HG03060 (cell line): ENCODE measurements at regions not wholly inside any gene's neighbourhood (a gene's known extent, or its start where the extent isn't known, plus 50 kb on each side); places are given as distances from the start of the nearest gene placed in this dataset.

ENCODE experiments used
- ATAC-seq: cut with Tn5 transposase; IDR thresholded peaks from one replicate; pipeline ENCODE4 v1.9.1; 2021; ENCODE audit warnings: low read depth, moderate number of reproducible peaks; ENCODE audit not compliant: unreplicated experiment

- ATAC-seq = no peak
These were observed 851.3 kb downstream of the TFAP2A start for GRCh38 chr6:9563568-9563967.

DNA sequence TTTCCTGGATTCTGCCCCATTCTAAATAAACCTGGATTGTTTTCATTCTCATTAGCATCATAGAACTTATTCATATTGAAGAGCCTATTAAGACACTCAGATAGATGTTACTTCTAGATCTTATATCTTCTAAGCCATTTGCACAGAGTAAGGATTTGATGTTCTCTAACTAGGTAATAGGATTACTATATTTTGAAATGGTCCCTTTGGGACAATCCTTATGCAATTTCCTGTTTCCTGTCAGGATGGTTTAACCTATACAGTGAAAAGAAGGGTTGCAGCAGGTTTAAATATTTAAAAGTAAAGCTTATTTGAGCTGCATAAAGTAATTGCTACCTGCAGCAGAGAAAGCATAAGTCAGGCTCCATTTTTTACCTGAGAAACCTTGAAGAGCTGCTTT lies 860.1 kb downstream of the TFAP2A start:
- no peak for ATAC-seq

DNA sequence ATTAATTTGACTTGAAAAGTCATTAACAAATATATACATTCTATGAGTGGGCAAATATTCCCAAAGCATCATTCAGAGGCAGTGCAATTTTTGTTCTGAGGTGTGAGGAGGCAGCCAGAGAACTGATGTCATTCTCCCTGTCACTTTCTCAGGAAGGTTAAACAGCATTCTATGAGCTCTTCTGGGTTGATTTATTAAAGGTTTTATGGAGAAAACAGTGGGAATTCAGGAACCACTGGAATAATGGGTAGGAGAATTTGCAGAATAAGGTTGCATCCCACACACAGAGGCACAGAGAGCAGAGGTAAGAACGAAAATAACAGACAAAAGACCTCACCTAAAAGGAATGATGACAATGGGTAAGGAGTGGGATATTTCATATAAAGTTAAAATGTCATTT lies 860.6 kb downstream of the TFAP2A start:
- ATAC-seq = no peak

DNA sequence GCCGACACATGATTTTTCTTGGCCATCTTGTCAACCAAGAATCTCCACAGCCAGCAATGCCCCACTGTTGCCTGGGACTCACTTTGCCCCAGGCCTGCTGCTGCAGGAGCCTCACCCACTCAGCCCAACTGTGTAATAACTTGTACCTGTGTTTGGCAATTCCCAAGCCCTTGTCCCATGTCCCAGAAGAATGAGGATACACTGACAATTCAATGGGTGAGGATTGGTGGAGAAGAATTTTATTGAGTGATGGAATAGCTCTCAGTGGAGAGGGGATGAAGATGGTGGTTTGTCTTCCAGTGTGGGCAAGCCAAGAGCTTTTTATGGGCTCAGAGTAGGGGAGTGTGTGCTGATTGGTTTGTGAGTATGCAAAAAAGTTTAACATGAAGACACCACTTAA lies 861.9 kb downstream of the TFAP2A start:
- ATAC-seq = no peak

DNA sequence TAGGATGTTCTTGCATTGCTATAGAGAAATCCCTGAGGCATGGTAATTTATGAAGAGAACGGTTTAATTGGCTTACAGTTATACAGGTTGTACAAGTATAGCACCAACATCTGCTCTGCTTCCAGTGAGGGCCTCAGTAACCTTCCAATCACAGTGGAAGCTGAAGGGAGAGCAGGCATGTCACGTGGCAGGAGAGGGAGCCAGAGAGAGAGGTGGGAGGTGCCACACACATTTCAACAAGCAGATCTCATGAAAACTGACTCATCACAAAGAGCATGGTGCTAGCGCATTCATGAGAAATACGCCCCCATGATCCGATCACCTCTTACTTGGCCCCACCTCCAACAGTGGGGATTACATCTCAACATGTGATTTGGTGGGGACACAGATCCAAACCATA lies 871.2 kb downstream of the TFAP2A start:
- no peak for ATAC-seq

- no peak for ATAC-seq
These were observed 874.2 kb downstream of the TFAP2A start for GRCh38 chr6:9540534-9541126.

DNA sequence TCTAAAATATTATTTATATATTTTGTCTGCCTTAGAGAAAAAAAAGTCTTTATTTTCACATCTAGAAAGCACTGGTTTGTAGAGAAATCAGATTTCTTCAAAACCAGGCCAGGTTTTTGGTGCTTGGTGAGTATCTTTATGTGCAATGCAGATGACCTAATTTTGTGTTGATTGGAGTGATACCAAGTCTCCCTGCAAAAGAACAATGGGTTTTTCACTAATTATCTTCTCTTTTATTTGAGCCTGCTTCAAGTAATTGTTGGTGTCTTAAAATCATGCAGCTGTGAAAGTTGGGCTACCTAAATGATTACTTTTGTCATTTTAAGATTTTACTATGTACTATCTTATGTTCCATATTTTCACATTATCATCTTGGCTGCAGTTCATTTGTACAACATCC lies 874.7 kb downstream of the TFAP2A start:
- no peak for ATAC-seq

- ATAC-seq = no peak
These were observed 875.6 kb downstream of the TFAP2A start for GRCh38 chr6:9539231-9539755.

GRCh38 chr6:9537381-9537780 lies 877.5 kb downstream of the TFAP2A start:
- ATAC-seq = no peak

GRCh38 chr6:9535106-9535505 lies 879.8 kb downstream of the TFAP2A start:
- no peak for ATAC-seq

DNA sequence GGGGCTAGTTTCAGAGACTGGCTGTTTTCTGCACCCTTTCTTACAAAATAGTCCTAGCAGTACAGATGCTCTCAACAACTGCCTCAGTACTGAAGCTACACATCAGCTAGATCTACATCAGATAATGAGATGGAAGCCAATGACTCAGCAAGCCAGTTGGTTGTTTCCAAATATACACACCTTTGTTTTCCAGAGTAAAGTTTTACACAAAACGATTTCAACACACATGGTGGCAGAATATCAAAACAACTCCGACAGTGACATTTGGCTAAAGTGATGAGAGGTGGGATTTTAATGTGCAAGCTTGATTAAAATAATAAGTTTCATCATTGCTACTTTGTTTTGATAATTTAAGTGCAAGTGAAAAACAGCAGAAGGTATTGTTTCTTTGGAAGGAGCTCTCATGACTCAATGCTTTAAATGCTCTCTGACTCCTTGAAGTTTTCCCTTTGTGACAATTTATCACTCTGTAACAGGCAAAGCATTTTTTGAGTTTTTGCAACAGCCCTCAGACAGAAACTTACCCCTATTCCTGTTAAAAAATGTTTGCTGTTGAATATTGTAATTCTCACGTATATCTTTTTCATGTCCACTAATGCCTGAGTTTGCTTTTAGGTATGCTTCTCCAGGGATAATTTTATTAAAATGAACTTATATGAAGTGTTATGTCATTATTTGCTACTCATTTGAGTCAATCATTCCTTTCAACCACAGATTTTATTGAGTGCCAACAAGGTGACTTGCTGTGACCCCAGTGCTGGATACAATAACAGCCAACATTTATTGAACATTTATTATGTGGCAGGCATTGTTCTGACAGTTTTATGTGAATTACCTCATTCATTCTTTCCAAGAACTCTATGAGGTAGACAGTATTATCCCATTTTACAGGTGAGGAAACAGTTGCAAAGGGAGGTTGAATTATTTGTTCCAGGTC lies 882.0 kb downstream of the TFAP2A start:
- no peak for ATAC-seq

DNA sequence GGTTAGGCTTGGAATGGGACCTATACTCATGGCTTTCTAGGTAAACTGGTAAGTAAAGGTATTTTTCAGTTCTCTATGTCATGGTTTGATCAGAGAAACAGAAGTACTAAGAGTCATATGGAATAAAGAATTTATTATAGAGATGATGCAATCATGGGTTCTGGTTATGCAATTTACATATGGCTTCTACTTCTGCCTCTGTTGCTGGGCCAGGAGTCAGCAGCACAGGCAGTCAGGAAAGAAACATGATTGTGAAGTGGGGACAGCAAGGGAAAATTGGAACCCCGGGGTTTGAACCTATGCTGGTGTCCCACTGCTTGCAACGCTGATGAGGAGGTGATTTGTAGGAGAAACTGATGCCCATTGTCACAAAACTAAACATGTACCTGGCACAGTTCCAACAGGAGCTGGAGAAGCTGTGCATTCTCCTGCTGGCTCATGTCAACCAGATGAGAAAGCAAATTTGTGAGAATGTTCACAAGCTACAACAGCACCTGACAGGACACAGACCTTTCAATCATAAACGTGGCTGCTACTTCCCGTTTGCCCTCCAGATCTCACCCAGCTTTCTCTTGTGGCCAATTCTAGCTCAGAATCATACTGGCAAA lies 887.1 kb downstream of the TFAP2A start:
- no peak for ATAC-seq

- ATAC-seq = no peak
These were observed 891.4 kb downstream of the TFAP2A start for GRCh38 chr6:9523462-9523861.

DNA sequence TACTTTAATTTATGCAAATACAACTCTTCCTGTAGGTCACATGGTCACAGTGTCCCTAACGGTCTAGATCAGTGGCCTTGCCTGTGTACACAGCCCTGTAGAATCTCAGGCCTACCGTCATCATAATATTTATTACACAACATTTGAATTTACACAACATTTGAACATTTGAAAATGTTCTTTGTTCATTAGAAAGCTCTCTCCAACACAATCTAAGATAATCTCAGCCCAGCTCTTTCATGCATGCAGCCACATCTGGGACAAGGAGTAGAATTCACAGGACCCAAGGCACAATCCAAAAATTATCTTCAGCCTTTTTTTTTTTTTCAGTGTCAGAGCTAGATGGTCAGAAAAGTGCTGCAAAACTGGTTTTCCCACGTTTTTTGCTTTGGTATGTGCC lies 892.8 kb downstream of the TFAP2A start:
- no peak for ATAC-seq

- no peak for ATAC-seq
These were observed 893.7 kb downstream of the TFAP2A start for GRCh38 chr6:9521152-9521530.

DNA sequence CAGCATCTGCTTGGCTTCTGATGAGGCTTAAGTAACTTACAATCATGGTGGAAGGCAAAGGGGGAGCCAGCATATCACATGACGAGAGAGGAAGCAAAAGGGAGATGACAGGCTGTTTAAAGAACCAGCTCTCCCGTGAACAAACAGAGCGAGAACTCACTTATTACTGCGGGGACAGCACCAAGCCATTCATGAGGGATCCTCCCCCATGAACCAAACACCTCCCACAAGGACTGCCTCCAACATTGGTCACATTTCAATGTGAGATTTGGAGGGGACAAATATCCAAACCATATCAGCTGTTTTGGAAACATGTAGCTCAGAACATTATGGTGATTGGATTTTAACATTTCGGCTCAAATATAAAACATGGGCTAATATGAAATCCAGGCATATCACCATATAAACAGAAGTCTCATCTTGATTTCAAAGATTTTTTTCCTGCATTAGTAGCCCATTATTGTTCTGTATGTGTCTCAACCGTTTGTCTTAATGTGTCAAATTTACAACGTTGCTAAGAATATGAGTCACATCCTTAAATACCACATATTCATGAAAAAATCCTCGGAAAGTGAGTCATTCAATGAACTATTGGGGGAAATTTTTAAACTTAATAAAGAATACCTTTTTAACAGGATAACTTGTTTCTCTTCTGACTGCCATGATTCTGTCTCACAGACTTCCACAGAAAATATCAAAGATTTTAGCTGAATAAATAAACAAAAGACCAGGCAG lies 894.3 kb downstream of the TFAP2A start:
- ATAC-seq = peak; percentile 43

GRCh38 chr6:9518431-9518830 lies 896.4 kb downstream of the TFAP2A start:
- no peak for ATAC-seq

GRCh38 chr6:9517806-9518205 lies 897.1 kb downstream of the TFAP2A start:
- no peak for ATAC-seq

GRCh38 chr6:9515633-9516606 lies 899.0 kb downstream of the TFAP2A start:
- no peak for ATAC-seq

GRCh38 chr6:9514146-9514545 lies 900.7 kb downstream of the TFAP2A start:
- ATAC-seq = no peak
